Adipose tissue (tissue), 3 donors: ENCODE measurements at regions not wholly inside any gene's neighbourhood (a gene's known extent, or its start where the extent isn't known, plus 50 kb on each side); places are given as distances from the start of the nearest gene placed in this dataset.

Experiments
- H3K27ac ChIP-seq: one replicate; pipeline ENCODE4 v1.5.1; 2013; ENCODE audit warnings: low read depth, low read length
- WGBS, 3 donors: extraction: QIAGEN DNeasy Blood & Tissue Kit; methylation state at CpG; one replicate each; pipeline ENCODE4 v1.1.7; 2013; 5-methylcytosine and 5-hydroxymethylcytosine counted together
- donor health status: healthy with polysubstance abuse.
- donor health status: Bipolar disorder and iron deficiency.
- donor health status: healthy.

DNA sequence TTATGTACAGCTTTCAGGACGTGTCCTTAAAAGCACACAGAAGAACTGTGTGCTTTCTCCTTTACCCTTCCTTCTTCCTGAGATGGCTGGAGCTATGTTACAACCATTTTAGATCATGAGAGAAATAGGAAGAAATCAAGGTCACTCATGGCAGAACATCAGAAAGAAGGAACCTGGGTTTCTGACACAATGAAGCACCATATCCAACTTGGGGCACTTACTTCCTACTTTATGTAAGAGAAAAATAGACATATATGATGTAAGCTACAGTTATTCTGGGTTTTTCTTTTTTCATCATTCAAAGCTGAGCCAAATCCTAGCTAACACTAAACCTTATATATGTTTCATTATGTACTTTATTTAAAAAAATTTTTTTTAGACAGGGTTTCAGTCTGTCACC, 79.5 kb downstream of the FAM161A start:
- 50 to 73% (median 69%) methylated on average over 1 of the region's 1 CpG for WGBS, 3 donors

DNA sequence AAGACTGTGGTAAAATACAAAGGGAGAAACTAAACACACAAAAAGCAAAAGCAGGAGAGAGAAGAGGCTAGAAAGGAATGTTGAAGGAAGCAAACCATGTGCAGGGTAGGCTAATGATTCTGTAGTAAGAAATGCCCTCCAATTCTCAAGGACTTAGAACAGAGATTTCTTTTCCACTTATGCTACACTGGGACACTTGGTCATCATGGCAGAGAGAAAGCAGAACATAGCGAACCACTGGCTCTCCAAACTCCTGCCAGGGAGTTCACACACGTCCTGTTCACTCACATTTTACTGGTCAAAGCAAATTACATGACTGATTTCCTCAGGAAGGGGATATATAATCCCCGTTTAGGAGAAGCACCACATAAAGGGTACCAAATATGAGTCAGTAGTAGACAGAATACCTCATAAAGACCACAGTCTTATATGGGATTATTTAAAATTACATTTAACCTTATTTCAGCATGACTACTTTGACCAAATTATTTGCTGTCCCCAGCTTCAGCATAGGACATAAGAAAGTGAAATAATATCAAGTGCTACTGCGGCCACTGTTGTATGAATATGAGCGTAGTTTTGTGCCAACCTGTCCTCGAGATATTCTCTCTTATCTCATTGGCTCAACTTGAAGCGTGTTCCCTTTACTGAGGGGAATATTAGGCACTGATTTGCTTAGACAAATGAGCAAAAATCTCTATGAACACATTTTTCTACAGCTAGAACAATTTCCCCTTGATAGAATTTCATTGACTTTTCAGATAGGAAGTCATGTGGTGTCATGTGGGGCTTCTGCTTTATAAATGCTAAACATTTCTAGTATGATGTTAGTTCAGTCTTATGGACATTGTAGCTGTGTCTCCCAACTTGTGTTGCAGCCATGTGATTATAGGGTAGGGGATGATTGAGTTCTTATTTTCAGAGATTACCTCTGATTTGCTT, 81.7 kb downstream of the FAM161A start:
- 68 to 76% (median 72%) methylated on average over 7 of the region's 7 CpGs for WGBS, 3 donors
- H3K27ac ChIP-seq, result no peak overlapping the region

More for the DNA sequence above, 79.5 kb downstream of the FAM161A start:
- H3K27ac ChIP-seq, result no peak overlapping the region

DNA sequence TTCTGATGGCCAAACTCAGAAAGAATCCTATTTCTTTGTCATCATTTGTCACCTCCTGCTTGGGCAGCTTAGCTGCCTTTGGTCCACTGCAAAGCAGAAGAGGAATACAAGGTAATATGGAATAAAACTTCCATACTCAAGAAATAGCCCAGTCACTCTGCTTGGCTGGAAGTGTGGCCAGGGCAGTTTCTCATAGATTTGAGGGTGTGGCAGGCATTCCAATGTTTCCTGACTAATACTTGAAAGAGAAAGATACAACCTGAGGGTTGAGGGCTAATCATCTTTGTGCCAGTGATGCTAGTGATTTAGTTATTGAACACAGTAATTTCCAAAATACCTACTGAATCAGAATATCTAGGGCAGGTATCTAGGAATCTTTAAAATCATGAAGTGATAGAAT, 83.1 kb downstream of the FAM161A start:
- no peak overlapping the region for H3K27ac ChIP-seq

GRCh38 chr2:61770298-61770697, 83.6 kb downstream of the FAM161A start:
- 65 to 81% (median 79%) methylated on average over 1 of the region's 1 CpG for WGBS, 3 donors
- H3K27ac ChIP-seq, result no peak overlapping the region

- H3K27ac ChIP-seq, result no peak overlapping the region
- WGBS, 3 donors, result 83 to 88% (median 88%) methylated on average over 1 of the region's 1 CpG
These were observed 84.7 kb downstream of the FAM161A start for GRCh38 chr2:61769093-61769675.

- WGBS, 3 donors, result 1 to 2% (median 2%) methylated on average over 70 of the region's 70 CpGs
- peak overlapping the region; percentile 79 for H3K27ac ChIP-seq
These were observed 89.6 kb downstream of the FAM161A start for GRCh38 chr2:61764035-61764800.

- WGBS, 3 donors, result 0 to 1% (median 0%) methylated on average over 23 of the region's 23 CpGs
- H3K27ac ChIP-seq, result peak overlapping the region; percentile 79
These were observed 90.2 kb downstream of the FAM161A start for GRCh38 chr2:61763605-61764034.

DNA sequence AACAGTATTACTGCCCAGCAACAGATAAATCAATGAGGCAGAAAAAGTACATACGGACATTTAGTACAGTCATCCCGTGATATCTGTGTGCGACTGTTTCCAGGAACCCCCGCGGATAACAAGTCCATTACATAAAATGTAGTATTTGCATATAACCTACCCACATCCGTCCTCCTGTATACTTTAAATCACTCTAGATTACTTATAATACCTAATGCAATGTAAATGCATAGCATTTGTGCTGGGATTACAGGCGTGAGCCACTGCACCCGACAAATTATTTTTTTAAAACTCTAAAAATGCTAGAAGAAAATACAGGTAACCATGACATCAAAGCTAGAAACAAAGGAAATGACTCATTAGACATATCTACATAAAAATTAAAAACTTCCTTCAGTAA, 91.6 kb downstream of the FAM161A start:
- H3K27ac ChIP-seq, result no peak overlapping the region
- WGBS, 3 donors, result 92 to 93% (median 92%) methylated on average over 8 of the region's 8 CpGs

- H3K27ac ChIP-seq, result no peak overlapping the region
- 80 to 83% (median 80%) methylated on average over 2 of the region's 2 CpGs for whole genome bisulfite sequencing, 3 donors
These were observed 94.1 kb downstream of the FAM161A start for GRCh38 chr2:61759718-61760117.

- no peak overlapping the region for H3K27ac ChIP-seq
- WGBS, 3 donors, result 72 to 79% (median 74%) methylated on average over 4 of the region's 4 CpGs
These were observed 94.9 kb downstream of the FAM161A start for GRCh38 chr2:61759005-61759404.

- H3K27ac ChIP-seq, result no peak overlapping the region
These were observed 95.7 kb downstream of the FAM161A start for GRCh38 chr2:61758159-61758558.

DNA sequence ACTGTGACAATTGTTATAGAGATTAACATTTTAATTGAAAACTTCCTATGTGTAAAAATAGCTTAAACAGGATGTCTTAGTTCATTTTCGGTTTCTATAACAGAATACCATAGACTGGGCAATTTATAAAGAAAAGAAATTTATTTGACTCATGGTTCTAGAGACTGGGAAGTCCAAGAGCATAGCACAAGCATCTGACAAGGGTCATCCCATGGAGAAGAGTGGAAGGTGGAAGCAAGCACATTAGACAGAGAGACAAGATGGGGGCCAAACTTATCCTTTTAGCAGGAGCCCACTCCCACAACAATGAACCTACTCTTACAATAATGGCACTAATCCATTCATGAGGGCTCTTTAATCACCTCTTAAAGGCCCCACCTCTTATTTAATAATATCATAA, 100.3 kb downstream of the FAM161A start:
- WGBS, 3 donors, result 57 to 78% (median 73%) methylated on average over 1 of the region's 1 CpG
- H3K27ac ChIP-seq, result no peak overlapping the region

DNA sequence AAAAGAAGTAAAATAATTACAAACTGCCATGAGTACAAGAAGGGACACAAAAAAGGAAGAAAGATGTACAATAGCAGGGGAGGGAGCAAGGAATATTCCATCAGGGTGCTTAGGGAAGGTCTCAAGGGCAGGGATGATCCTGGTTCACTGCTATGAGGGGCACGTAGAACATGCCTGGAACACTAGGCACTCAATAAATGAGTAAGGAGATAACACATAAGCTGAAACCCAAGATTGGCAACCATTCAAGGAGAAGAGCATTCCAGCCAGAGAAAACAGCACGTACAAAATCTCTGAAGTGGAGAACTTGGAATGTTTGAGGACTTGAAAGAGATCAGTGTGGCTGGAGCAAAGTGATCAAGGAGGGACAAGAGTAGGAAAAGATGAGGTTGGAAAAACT, 103.2 kb downstream of the FAM161A start:
- 38 to 64% (median 59%) methylated on average over 2 of the region's 2 CpGs for WGBS, 3 donors
- H3K27ac ChIP-seq, result no peak overlapping the region

GRCh38 chr2:61742955-61743354, 110.9 kb downstream of the FAM161A start:
- no peak overlapping the region for H3K27ac ChIP-seq
- 88 to 89% (median 89%) methylated on average over 6 of the region's 6 CpGs for WGBS, 3 donors

GRCh38 chr2:61737841-61738240, 116.0 kb downstream of the FAM161A start:
- no peak overlapping the region for H3K27ac ChIP-seq
- WGBS, 3 donors, result 84 to 86% (median 85%) methylated on average over 3 of the region's 3 CpGs

DNA sequence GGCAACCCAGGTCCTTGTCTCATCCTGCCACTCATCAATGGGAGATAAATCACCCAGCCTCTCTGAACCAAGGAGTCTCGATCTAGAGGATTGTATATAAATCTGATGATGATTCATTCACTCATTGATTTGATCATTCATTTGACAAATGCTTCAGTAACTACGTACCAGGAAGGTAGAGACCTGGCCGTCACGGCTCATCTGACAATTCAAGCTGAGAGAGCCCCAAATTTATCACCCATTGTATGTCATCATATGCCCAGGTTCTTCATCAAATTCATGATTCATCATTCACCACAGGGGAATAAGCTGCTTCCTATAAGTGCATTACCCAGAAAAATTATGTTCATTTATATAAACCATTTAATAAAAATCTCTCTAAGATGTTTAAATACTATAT, 116.9 kb downstream of the FAM161A start:
- whole genome bisulfite sequencing, 3 donors, result 86 to 92% (median 89%) methylated on average over 4 of the region's 4 CpGs
- no peak overlapping the region for H3K27ac ChIP-seq

- no peak overlapping the region for H3K27ac ChIP-seq
- WGBS, 3 donors, result 91 to 93% (median 91%) methylated on average over 2 of the region's 2 CpGs
These were observed 120.3 kb downstream of the FAM161A start for GRCh38 chr2:61733563-61733962.

DNA sequence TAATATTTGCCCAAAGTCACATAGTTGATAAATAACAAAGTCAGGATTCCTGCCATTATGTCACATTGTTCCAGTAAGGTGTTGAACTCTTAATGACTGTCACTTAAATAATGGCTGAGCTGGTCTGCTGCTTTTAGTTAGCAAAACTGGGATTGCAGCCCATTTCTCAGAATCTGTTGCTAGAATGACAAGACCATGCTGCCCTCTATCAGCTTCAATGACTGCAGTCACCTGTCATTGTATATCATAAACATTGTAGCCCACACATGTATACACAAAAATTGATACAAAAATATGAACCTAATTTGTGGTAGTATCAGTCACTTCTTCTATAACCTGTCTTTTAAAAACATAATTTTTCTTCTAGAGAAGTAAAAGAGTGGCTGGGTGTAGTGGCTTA, 121.1 kb downstream of the FAM161A start:
- no peak overlapping the region for H3K27ac ChIP-seq

- 57 to 80% (median 62%) methylated on average over 1 of the region's 1 CpG for WGBS, 3 donors
- H3K27ac ChIP-seq, result no peak overlapping the region
These were observed 126.1 kb downstream of the FAM161A start for GRCh38 chr2:61727746-61728145.
